GM12864 (cell line): ENCODE measurements at regions not wholly inside any gene's neighbourhood (a gene's known extent, or its start where the extent isn't known, plus 50 kb on each side); places are given as distances from the start of the nearest gene placed in this dataset.

Experiments used
- DNase-seq: peaks from one replicate; pipeline ENCODE4 v3.0.0-alpha.2; 2011; ENCODE audit warnings: low read depth
- H3K4me3 ChIP-seq: 2 replicates; pipeline ENCODE4 v1.5.1; 2011; ENCODE audit warnings: mild to moderate bottlenecking, low read depth, low read length, control low read depth
- CTCF ChIP-seq: IDR thresholded peaks from 2 replicates; pipeline ENCODE4 v1.5.1; 2011; ENCODE audit warnings: low read depth, mild to moderate bottlenecking, moderate library complexity, low read length, control low read depth, inconsistent platforms; ENCODE audit errors: missing control alignments

DNA sequence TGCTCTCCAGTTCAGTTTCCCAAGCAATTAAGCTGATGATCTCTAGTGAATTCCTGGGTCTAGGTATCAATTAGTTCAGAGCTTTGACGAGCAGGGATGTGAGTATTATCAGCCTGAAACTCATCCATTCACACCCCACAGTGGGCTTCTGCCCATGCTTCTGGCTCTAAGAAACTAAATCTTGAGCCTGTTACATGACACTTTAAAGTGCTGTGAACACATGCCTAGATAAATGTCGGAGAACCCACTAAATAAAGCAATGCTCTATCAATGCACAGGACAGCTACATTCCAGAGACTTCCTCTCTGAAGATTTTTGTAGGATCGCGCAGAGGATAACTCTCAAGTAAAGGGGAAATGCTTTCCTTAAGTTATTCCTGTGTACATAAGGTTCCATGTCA is 356.5 kb upstream of the TNP1 start:
- no peak for DNase-seq
- no peak overlapping the region for H3K4me3 ChIP-seq
- TF ChIP-seq CTCF = no peak

- no peak for DNase-seq
- no peak for TF ChIP-seq CTCF
These were observed 356.0 kb upstream of the TNP1 start for GRCh38 chr2:217215877-217216276.

DNA sequence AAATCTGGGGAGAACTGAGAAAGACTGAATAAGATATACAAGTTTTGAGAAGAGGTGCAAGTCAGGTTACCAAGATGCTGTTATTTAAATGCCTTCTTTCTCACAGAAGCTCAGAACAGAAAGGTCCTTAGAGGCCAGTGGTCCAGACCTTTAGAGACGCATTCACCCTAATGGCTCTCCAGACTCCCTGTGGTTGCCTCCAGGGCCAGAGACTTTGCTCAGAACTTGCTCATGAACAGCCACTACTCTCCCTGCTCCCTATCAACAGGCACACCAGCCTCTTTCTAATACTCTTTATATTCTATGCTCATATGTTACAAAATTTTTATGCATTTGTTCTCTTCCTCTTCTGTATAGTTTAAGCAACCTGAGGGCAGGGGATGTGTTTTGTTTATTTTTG is 349.0 kb upstream of the TNP1 start:
- no peak overlapping the region for H3K4me3 ChIP-seq
- TF ChIP-seq CTCF = no peak
- DNase-seq = no peak

More at GRCh38 chr2:217215877-217216276, 356.0 kb upstream of the TNP1 start:
- no peak overlapping the region for H3K4me3 ChIP-seq

DNA sequence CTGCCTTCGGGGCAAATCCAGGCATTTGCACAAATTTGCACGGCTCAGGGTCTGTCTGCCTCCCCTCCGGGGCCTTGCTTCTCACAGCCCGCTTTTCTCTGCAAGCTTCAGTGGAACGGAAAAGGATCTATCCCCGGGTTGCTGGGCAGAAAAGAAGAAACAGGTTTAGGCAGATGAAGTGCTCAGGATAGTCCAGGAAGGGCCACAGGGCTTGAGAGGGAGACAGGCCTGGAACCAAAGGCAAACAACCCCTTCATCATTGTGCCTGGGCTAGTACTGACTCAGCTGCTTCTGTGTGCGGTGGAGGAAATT is 347.8 kb upstream of the TNP1 start:
- no peak for DNase-seq
- no peak overlapping the region for H3K4me3 ChIP-seq
- TF ChIP-seq CTCF = no peak

DNA sequence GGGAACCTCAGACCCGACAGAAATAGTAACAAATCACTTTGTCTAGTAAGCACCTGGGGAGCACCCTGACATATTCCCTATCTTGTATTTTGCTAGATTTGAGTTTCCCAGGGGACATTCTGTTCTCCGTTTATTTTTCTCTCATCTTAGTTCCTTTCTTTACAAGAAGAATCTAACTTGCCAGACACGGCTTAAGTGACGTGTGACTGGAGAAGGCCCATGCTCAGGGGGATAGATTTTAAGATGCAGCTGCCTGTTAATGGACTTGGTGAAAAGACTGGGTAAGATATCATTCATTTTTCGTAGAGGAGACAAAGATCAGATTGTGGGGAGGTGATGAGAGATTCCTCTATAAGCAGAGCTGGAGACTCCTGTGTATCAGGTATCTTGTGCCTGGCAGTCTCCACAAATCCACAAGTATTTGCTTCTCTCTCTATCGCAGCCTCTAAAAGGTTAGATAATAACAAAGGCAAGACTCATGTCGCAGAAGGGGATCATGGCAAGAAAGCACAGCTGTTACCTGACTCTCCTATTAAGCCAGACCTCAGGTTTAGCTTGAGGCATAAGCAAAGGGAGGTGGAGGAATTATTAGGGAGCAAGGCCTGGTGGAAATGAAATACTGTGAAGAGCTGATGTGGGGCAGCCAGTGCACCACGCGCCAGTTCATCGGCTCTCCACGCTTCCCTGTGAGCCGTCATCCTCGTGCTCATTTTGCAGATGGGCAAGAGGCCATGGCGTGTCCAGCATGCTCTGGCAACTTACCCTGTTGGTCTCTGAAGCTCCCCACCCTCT is 347.2 kb upstream of the TNP1 start:
- no peak overlapping the region for H3K4me3 ChIP-seq
- DNase-seq = no peak

DNA sequence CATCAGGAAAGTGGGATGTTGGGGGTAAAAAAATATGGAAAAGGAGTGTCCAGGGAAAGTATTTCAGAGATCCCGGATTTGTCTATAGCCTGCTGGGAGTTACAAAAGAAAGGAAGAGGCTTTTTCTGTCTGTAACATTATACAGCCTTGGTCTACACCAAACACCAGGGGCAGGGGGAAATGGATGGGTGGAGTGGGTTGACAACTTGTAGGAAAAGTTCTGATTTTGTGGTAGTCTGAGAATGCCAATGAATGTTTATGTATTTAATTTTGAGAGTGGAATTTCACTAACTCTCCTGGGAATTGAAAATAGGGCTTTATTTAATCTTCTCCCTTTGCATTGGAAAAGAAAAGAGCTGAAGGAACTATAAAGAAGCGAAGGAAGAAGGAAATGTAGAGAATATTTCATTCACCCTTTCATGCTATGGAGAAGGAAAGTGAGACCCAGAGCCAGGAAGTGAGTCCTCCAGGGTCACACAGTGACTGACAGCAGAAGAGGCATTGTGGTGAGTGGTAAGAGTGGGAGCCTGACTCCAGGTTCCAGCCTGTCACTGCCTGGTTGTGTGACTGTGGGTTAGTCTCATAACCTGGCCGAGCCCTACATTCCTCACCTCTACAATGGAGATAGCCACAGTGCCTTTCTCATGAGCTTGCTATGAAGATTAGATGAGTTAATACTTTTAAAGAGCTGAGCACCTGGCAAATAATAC is 346.3 kb upstream of the TNP1 start:
- TF ChIP-seq CTCF = no peak
- H3K4me3 ChIP-seq = no peak overlapping the region
- no peak for DNase-seq

More for the DNA sequence above, 347.2 kb upstream of the TNP1 start:
- no peak for TF ChIP-seq CTCF
